ENCODE measurements at regions not wholly inside any gene's neighbourhood (a gene's known extent, or its start where the extent isn't known, plus 50 kb on each side); places are given as distances from the start of the nearest gene placed in this dataset.

DNA sequence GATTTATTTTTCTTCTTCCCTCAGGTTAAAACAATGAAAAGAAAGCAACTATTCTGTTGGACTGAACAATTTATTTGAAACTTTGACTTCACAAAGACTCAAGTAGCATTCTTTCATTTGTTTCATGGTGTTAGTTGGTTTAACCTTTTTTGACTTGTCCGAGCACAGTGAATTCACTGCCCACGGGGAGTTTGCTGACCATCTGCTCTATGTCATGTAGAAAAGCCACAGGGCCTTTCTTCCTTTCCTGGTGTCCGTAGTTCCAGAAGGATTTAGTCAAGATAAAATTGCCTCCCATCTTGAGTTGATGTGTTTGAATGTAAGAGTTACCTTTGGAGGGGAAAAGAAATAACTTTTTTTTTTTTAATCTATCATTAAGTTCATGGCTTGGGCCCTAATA, 55.1 kb upstream of the ZNF608 start:
- no peak overlapping the region for H3K27ac Mint-ChIP-seq (ENCODE audit: unreplicated experiment)
- H3K4me3 Mint-ChIP-seq (ENCODE audit: unreplicated experiment) = no peak overlapping the region
- DNase-seq = no peak
- ChIA-PET POLR2A (no interaction called here), CTCF (no interaction called here)
- H3K9me3 Mint-ChIP-seq (ENCODE audit: unreplicated experiment) = no peaks in the 10 kb centered on the region
- no peaks in the 10 kb centered on the region for H3K36me3 Mint-ChIP-seq (ENCODE audit: insufficient read depth, unreplicated experiment)
- Histone ChIP-seq H3K27me3 (replicated peaks; ENCODE audit: control insufficient read depth, insufficient read depth, low read length) (no peaks in the 10 kb centered on the region), H3K36me3 (ENCODE audit: control insufficient read depth, insufficient read depth, low read length) (no peaks in the 10 kb centered on the region), H3K4me3 (ENCODE audit: low read depth, low read length) (no peak overlapping the region), H3K4me1 (no peaks in the 10 kb centered on the region; the same call in 1 of the 2 replicates), H3K9me3 (no peaks in the 10 kb centered on the region)
- TF ChIP-seq, protein P1, sequence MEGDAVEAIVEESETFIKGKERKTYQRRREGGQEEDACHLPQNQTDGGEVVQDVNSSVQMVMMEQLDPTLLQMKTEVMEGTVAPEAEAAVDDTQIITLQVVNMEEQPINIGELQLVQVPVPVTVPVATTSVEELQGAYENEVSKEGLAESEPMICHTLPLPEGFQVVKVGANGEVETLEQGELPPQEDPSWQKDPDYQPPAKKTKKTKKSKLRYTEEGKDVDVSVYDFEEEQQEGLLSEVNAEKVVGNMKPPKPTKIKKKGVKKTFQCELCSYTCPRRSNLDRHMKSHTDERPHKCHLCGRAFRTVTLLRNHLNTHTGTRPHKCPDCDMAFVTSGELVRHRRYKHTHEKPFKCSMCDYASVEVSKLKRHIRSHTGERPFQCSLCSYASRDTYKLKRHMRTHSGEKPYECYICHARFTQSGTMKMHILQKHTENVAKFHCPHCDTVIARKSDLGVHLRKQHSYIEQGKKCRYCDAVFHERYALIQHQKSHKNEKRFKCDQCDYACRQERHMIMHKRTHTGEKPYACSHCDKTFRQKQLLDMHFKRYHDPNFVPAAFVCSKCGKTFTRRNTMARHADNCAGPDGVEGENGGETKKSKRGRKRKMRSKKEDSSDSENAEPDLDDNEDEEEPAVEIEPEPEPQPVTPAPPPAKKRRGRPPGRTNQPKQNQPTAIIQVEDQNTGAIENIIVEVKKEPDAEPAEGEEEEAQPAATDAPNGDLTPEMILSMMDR (IDR thresholded peaks at IDR 0.05; ENCODE audit: insufficient read depth in 1 of 2, low read depth in 1 of 2, low read length in 1 of 2, severe bottlenecking in 1 of 2, unreplicated experiment in 1 of 2) = no peak
- intact Hi-C loops (cut with micrococcal nuclease; ENCODE audit: unreplicated experiment) = no loop called here
- no peaks in the 10 kb centered on the region for H3K4me1 Mint-ChIP-seq (ENCODE audit: low read depth, unreplicated experiment)
- H3K27me3 Mint-ChIP-seq (ENCODE audit: insufficient read depth, unreplicated experiment) = no peaks in the 10 kb centered on the region
- no TSS peak for BruUV-seq (replicated peaks)

DNA sequence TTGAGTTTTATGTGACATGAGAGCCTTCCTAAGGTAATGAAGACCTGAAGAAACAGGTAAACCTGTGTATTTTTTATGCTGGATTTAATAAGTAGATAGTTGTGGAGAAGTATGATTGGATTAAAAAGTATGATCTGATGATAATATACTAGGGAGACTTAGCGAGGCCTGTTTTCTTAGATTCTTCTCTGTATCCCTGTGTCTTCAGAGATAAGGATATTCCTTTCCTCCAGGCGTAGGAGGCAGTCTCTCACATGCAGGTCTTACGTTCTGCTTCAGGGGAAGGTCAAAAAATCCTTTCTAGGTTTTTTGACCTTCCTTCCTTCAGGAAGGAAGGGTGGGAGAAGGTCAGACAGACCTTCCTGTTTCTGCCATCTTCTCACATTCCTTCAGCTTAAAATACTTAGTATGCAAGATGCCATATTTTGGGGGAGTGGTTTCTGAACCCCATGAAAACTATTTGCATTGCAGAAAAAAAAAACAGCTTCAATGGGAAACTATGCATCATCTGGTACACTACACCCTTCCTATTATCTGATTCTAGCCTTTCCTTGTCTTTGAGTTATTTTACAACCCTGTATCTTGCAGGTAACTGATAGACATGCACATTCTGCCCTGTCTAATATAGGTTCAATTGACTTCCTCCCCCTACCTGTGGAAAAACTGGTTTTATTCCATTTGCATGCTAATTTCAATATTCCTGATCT, 57.3 kb upstream of the ZNF608 start:
- intact Hi-C loops (cut with micrococcal nuclease; ENCODE audit: unreplicated experiment) = no loop called here
- no peaks in the 10 kb centered on the region for H3K36me3 ChIP-seq (ENCODE audit: control insufficient read depth, insufficient read depth, low read length)
- Mint-ChIP-seq H3K36me3 (ENCODE audit: insufficient read depth, unreplicated experiment) (no peaks in the 10 kb centered on the region), H3K4me1 (ENCODE audit: low read depth, unreplicated experiment) (no peaks in the 10 kb centered on the region), H3K4me3 (ENCODE audit: unreplicated experiment) (no peak overlapping the region), H3K27ac (ENCODE audit: unreplicated experiment) (no peak overlapping the region), H3K27me3 (ENCODE audit: insufficient read depth, unreplicated experiment) (no peaks in the 10 kb centered on the region), H3K9me3 (ENCODE audit: unreplicated experiment) (no peaks in the 10 kb centered on the region)
- H3K9me3 ChIP-seq = no peaks in the 10 kb centered on the region
- CTCF ChIA-PET = no interaction called here
- BruUV-seq (replicated peaks) = no TSS peak
- POLR2A ChIA-PET = no interaction called here
- DNase-seq = no peak
- H3K4me3 ChIP-seq (ENCODE audit: low read depth, low read length) = no peak overlapping the region
- no peaks in the 10 kb centered on the region for H3K27me3 ChIP-seq (replicated peaks; ENCODE audit: control insufficient read depth, insufficient read depth, low read length)
- TF ChIP-seq, protein P1 (IDR thresholded peaks at IDR 0.05; ENCODE audit: insufficient read depth in 1 of 2, low read depth in 1 of 2, low read length in 1 of 2, severe bottlenecking in 1 of 2, unreplicated experiment in 1 of 2) = no peak
- no peaks in the 10 kb centered on the region; the same call in 1 of the 2 replicates for H3K4me1 ChIP-seq

DNA sequence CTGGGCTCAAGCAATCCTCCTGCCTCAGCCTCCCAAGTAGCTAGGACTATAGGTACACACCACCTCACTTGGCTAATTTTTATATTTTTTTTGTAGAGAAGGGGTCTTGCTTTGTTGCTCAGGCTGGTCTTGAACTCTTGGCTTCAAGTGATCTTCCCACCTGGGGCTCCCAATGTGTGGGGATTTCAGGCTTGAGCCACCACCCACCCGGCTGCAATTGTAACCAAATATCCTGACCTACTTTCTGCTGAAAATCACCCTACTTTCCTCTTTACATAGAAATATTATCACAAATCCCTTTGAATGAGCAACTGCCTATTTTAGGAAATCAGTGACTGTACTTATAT, 59.6 kb upstream of the ZNF608 start:
- no peaks in the 10 kb centered on the region for H3K4me1 Mint-ChIP-seq (ENCODE audit: low read depth, unreplicated experiment)
- ChIA-PET POLR2A (no interaction called here), CTCF (no interaction called here)
- H3K27ac Mint-ChIP-seq (ENCODE audit: unreplicated experiment) = no peak overlapping the region
- Histone ChIP-seq H3K36me3 (ENCODE audit: control insufficient read depth, insufficient read depth, low read length) (no peaks in the 10 kb centered on the region), H3K27me3 (replicated peaks; ENCODE audit: control insufficient read depth, insufficient read depth, low read length) (no peaks in the 10 kb centered on the region), H3K4me3 (ENCODE audit: low read depth, low read length) (no peak overlapping the region), H3K4me1 (no peaks in the 10 kb centered on the region; the same call in 1 of the 2 replicates), H3K9me3 (no peaks in the 10 kb centered on the region)
- DNase-seq = no peak
- H3K9me3 Mint-ChIP-seq (ENCODE audit: unreplicated experiment) = no peaks in the 10 kb centered on the region
- intact Hi-C loops (cut with micrococcal nuclease; ENCODE audit: unreplicated experiment) = no loop called here
- H3K36me3 Mint-ChIP-seq (ENCODE audit: insufficient read depth, unreplicated experiment) = no peaks in the 10 kb centered on the region
- TF ChIP-seq, protein P1 (IDR thresholded peaks at IDR 0.05; ENCODE audit: insufficient read depth in 1 of 2, low read depth in 1 of 2, low read length in 1 of 2, severe bottlenecking in 1 of 2, unreplicated experiment in 1 of 2) = no peak
- no TSS peak for BruUV-seq (replicated peaks)
- no peaks in the 10 kb centered on the region for H3K27me3 Mint-ChIP-seq (ENCODE audit: insufficient read depth, unreplicated experiment)
- H3K4me3 Mint-ChIP-seq (ENCODE audit: unreplicated experiment) = no peak overlapping the region
